ENCODE measurements at regions not wholly inside any gene's neighbourhood (a gene's known extent, or its start where the extent isn't known, plus 50 kb on each side); places are given as distances from the start of the nearest gene placed in this dataset.
"Not testable (repeated sequence)": the region's sequence is repeated elsewhere in the genome, so short reads cannot be mapped to it uniquely, and the experiment has no call there.

- in situ Hi-C loops (cut with MboI; ENCODE audit: low pct_unique_long_range_greater_than_20kb, low sequenced_read_pairs), result no loop called here
- no peak for DNase-seq
Measured at GRCh38 chr7:91503934-91504555, 239.8 kb downstream of the FZD1 start.

GRCh38 chr7:91504919-91505318 lies 240.7 kb downstream of the FZD1 start:
- DNase-seq, result no peak
- in situ Hi-C loops (cut with MboI; ENCODE audit: low pct_unique_long_range_greater_than_20kb, low sequenced_read_pairs), result no loop called here

GRCh38 chr7:91506966-91507365 lies 242.7 kb downstream of the FZD1 start:
- in situ Hi-C loops (cut with MboI; ENCODE audit: low pct_unique_long_range_greater_than_20kb, low sequenced_read_pairs); DNase-seq: not testable (repeated sequence)

- in situ Hi-C loops (cut with MboI; ENCODE audit: low pct_unique_long_range_greater_than_20kb, low sequenced_read_pairs); DNase-seq: not testable (repeated sequence)
Measured at GRCh38 chr7:91511861-91512260, 247.6 kb downstream of the FZD1 start.

- in situ Hi-C loops (cut with MboI; ENCODE audit: low pct_unique_long_range_greater_than_20kb, low sequenced_read_pairs), result no loop called here
- DNase-seq, result no peak
Measured at GRCh38 chr7:91512958-91513357, 248.7 kb downstream of the FZD1 start.

- DNase-seq, result no peak
- in situ Hi-C loops (cut with MboI; ENCODE audit: low pct_unique_long_range_greater_than_20kb, low sequenced_read_pairs), result no loop called here
Measured at GRCh38 chr7:91514591-91514990, 250.4 kb downstream of the FZD1 start.

- DNase-seq, result no peak
- in situ Hi-C loops (cut with MboI; ENCODE audit: low pct_unique_long_range_greater_than_20kb, low sequenced_read_pairs), result no loop called here
Measured at GRCh38 chr7:91515961-91516360, 251.7 kb downstream of the FZD1 start.

- in situ Hi-C loops (cut with MboI; ENCODE audit: low pct_unique_long_range_greater_than_20kb, low sequenced_read_pairs), result no loop called here
- DNase-seq, result no peak
Measured at GRCh38 chr7:91517201-91517785, 253.1 kb downstream of the FZD1 start.

GRCh38 chr7:91518058-91518457 lies 253.8 kb downstream of the FZD1 start:
- no peak for DNase-seq
- in situ Hi-C loops (cut with MboI; ENCODE audit: low pct_unique_long_range_greater_than_20kb, low sequenced_read_pairs), result no loop called here

GRCh38 chr7:91519241-91520158 lies 255.3 kb downstream of the FZD1 start:
- no peak for DNase-seq
- in situ Hi-C loops (cut with MboI; ENCODE audit: low pct_unique_long_range_greater_than_20kb, low sequenced_read_pairs), result no loop called here

GRCh38 chr7:91520645-91521044 lies 256.4 kb downstream of the FZD1 start:
- in situ Hi-C loops (cut with MboI; ENCODE audit: low pct_unique_long_range_greater_than_20kb, low sequenced_read_pairs), result no loop called here
- DNase-seq, result no peak

- in situ Hi-C loops (cut with MboI; ENCODE audit: low pct_unique_long_range_greater_than_20kb, low sequenced_read_pairs), result no loop called here
- DNase-seq, result no peak
Measured at GRCh38 chr7:91526404-91526803, 262.2 kb downstream of the FZD1 start.

GRCh38 chr7:91527460-91527859 lies 263.2 kb downstream of the FZD1 start:
- DNase-seq, result no peak
- in situ Hi-C loops (cut with MboI; ENCODE audit: low pct_unique_long_range_greater_than_20kb, low sequenced_read_pairs), result no loop called here

GRCh38 chr7:91533996-91534395 lies 269.8 kb downstream of the FZD1 start:
- in situ Hi-C loops (cut with MboI; ENCODE audit: low pct_unique_long_range_greater_than_20kb, low sequenced_read_pairs), result no loop called here
- no peak for DNase-seq

GRCh38 chr7:91537260-91538152 lies 273.3 kb downstream of the FZD1 start:
- in situ Hi-C loops (cut with MboI; ENCODE audit: low pct_unique_long_range_greater_than_20kb, low sequenced_read_pairs), result no loop called here
- no peak for DNase-seq

- in situ Hi-C loops (cut with MboI; ENCODE audit: low pct_unique_long_range_greater_than_20kb, low sequenced_read_pairs), result no loop called here
- no peak for DNase-seq
Measured at GRCh38 chr7:91541641-91542040, 277.4 kb downstream of the FZD1 start.

- in situ Hi-C loops (cut with MboI; ENCODE audit: low pct_unique_long_range_greater_than_20kb, low sequenced_read_pairs), result no loop called here
- DNase-seq, result no peak
Measured at GRCh38 chr7:91543646-91544045, 279.4 kb downstream of the FZD1 start.

- no peak for DNase-seq
- in situ Hi-C loops (cut with MboI; ENCODE audit: low pct_unique_long_range_greater_than_20kb, low sequenced_read_pairs), result no loop called here
Measured at GRCh38 chr7:91549878-91550277, 285.6 kb downstream of the FZD1 start.

- no peak for DNase-seq
- in situ Hi-C loops (cut with MboI; ENCODE audit: low pct_unique_long_range_greater_than_20kb, low sequenced_read_pairs), result no loop called here
Measured at GRCh38 chr7:91550931-91551330, 286.7 kb downstream of the FZD1 start.

All from KBM-7 (cell line).